ENCODE measurements at regions not wholly inside any gene's neighbourhood (a gene's known extent, or its start where the extent isn't known, plus 50 kb on each side); places are given as distances from the start of the nearest gene placed in this dataset.

- peaks cover 11% of the 10 kb centered on the region for H3K4me1 Mint-ChIP-seq
- no peaks in the 10 kb centered on the region for H3K36me3 Mint-ChIP-seq (ENCODE audit: low read depth)
- no peak overlapping the region for H3K4me3 Mint-ChIP-seq
- no peaks in the 10 kb centered on the region for H3K9me3 Mint-ChIP-seq
- H3K27me3 Mint-ChIP-seq (ENCODE audit: low read depth): no peaks in the 10 kb centered on the region
- TF ChIP-seq, protein P1, sequence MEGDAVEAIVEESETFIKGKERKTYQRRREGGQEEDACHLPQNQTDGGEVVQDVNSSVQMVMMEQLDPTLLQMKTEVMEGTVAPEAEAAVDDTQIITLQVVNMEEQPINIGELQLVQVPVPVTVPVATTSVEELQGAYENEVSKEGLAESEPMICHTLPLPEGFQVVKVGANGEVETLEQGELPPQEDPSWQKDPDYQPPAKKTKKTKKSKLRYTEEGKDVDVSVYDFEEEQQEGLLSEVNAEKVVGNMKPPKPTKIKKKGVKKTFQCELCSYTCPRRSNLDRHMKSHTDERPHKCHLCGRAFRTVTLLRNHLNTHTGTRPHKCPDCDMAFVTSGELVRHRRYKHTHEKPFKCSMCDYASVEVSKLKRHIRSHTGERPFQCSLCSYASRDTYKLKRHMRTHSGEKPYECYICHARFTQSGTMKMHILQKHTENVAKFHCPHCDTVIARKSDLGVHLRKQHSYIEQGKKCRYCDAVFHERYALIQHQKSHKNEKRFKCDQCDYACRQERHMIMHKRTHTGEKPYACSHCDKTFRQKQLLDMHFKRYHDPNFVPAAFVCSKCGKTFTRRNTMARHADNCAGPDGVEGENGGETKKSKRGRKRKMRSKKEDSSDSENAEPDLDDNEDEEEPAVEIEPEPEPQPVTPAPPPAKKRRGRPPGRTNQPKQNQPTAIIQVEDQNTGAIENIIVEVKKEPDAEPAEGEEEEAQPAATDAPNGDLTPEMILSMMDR (conservative IDR thresholded peaks at IDR 0.05): no peak
- no peak for DNase-seq (ENCODE audit: low read depth, low spot score)
- no peak overlapping the region for H3K27ac Mint-ChIP-seq (ENCODE audit: unreplicated experiment)
Measured at GRCh38 chr21:28227881-28228635, 764.6 kb downstream of the LTN1 start.

- Mint-ChIP-seq H3K4me3 (no peak overlapping the region), H3K36me3 (ENCODE audit: low read depth) (no peaks in the 10 kb centered on the region), H3K27me3 (ENCODE audit: low read depth) (no peaks in the 10 kb centered on the region), H3K4me1 (peaks cover 11% of the 10 kb centered on the region), H3K27ac (ENCODE audit: unreplicated experiment) (no peak overlapping the region), H3K9me3 (no peaks in the 10 kb centered on the region)
- TF ChIP-seq, protein P1 (conservative IDR thresholded peaks at IDR 0.05): no peak
- DNase-seq (ENCODE audit: low read depth, low spot score): no peak
Measured at GRCh38 chr21:28226563-28226962, 766.1 kb downstream of the LTN1 start.

- TF ChIP-seq, protein P1 (conservative IDR thresholded peaks at IDR 0.05): no peak
- H3K9me3 Mint-ChIP-seq: peaks cover 3% of the 10 kb centered on the region
- H3K4me1 Mint-ChIP-seq: peaks cover 11% of the 10 kb centered on the region
- H3K27me3 Mint-ChIP-seq (ENCODE audit: low read depth): no peaks in the 10 kb centered on the region
- no peaks in the 10 kb centered on the region for H3K36me3 Mint-ChIP-seq (ENCODE audit: low read depth)
- no peak overlapping the region for H3K27ac Mint-ChIP-seq (ENCODE audit: unreplicated experiment)
- H3K4me3 Mint-ChIP-seq: no peak overlapping the region
- DNase-seq (ENCODE audit: low read depth, low spot score): no peak
Measured at GRCh38 chr21:28224191-28224726, 768.4 kb downstream of the LTN1 start.

DNA sequence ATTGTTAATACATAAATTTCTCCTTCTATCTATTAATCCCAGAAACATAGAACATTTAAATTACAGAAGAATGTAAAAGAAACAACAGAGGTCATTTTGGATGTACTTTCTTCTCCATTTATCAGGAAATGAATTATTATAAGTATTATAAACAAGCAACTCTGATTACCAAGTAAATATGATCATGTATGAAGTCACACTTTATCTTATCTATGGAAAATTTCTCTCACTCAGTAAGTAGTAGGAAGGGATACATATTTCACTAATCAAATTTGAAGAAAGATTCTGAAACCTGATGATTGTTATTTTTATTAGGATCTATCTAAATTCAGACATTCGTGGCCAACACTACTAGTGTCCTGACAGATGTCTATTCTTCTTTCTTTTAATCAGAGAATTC lies 770.7 kb downstream of the LTN1 start:
- H3K27ac Mint-ChIP-seq (ENCODE audit: unreplicated experiment): no peak overlapping the region
- no peak for DNase-seq (ENCODE audit: low read depth, low spot score)
- H3K36me3 Mint-ChIP-seq (ENCODE audit: low read depth): no peaks in the 10 kb centered on the region
- peaks cover 3% of the 10 kb centered on the region for H3K9me3 Mint-ChIP-seq
- no peaks in the 10 kb centered on the region for H3K27me3 Mint-ChIP-seq (ENCODE audit: low read depth)
- H3K4me1 Mint-ChIP-seq: peaks cover 4% of the 10 kb centered on the region
- H3K4me3 Mint-ChIP-seq: no peak overlapping the region
- TF ChIP-seq, protein P1 (conservative IDR thresholded peaks at IDR 0.05): no peak

GRCh38 chr21:28220680-28221079 lies 772.0 kb downstream of the LTN1 start:
- Mint-ChIP-seq H3K27ac (ENCODE audit: unreplicated experiment) (no peak overlapping the region), H3K27me3 (ENCODE audit: low read depth) (no peaks in the 10 kb centered on the region)
- no peak for DNase-seq (ENCODE audit: low read depth, low spot score)

More at GRCh38 chr21:28220680-28221079, 772.0 kb downstream of the LTN1 start:
- Mint-ChIP-seq H3K4me3 (no peak overlapping the region), H3K36me3 (ENCODE audit: low read depth) (no peaks in the 10 kb centered on the region), H3K9me3 (peaks cover 3% of the 10 kb centered on the region), H3K4me1 (peaks cover 4% of the 10 kb centered on the region)
- TF ChIP-seq, protein P1 (conservative IDR thresholded peaks at IDR 0.05): no peak

Measured in neural crest cell (in vitro differentiated cells).